NCI-H2196 treated with DMSO at 0.1 percent for 48 hours (cell line): ENCODE measurements at regions not wholly inside any gene's neighbourhood (a gene's known extent, or its start where the extent isn't known, plus 50 kb on each side); places are given as distances from the start of the nearest gene placed in this dataset.

Source experiments
- DNase-seq: peaks from one replicate; lab custom pipeline; 2025; ENCODE audit not compliant: unreplicated experiment; lab: John Stamatoyannopoulos, UW

DNA sequence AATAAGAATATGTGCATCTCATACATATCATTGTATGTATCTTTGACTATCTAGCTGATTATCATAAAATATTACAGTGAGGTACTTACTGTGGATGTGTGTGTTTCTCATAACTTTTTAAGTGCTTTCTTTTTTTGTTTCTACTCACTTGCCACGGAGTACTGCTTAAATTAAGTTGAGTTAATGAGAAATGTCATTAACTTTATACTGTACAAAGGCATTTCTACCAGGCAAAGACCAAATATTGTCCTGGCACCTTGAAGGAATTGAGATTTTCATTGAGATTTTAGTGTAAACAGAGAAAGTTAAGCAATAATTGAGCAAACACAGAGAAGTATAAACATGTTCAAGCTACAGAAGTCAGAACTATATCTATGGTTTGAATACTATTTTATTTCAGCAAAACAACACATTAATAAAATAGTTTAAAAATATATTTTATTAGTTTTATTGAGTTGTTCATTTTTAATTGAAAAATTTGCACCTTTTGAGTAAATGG lies 1750.0 kb downstream of the PCDH7 start:
- no peak for DNase-seq

DNA sequence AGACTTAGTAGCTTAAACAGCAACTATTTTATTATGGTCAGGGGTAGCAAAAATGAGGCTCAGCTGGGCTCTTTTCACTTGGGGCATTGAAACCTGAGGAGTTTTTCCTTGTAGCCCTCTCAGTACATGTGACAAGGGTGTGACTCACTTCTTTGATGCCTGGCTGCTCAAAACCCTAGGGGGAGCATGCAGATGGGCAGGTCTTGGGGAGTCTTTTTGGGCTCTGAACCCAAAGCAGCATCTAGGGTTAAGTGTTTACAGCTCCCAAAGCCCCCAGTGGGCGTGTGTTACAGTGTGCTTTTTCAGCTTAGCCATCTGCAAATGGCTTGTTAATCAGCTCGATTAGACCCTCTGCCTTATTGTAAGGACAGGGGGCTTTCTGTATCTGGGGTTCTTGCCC lies 1752.7 kb downstream of the PCDH7 start:
- no peak for DNase-seq

DNA sequence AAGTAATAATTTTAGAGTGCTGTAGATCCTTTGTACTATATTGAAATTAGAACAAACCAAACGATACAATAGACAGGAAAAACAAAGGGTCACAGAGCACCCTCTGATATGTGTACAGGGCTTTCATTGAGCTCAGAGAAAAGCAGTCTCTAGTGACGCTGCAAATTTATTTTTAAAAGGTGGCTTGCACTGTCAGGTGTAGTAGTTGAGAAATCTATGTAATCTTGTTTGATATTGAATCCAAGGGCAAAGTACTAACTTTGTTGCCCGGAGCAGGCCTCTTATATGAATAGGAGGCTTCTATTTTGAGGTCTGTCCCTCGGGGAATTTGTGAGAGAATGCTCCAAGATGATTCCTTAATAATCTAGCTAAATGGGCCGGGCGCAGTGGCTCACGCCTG lies 1755.5 kb downstream of the PCDH7 start:
- no peak for DNase-seq

DNA sequence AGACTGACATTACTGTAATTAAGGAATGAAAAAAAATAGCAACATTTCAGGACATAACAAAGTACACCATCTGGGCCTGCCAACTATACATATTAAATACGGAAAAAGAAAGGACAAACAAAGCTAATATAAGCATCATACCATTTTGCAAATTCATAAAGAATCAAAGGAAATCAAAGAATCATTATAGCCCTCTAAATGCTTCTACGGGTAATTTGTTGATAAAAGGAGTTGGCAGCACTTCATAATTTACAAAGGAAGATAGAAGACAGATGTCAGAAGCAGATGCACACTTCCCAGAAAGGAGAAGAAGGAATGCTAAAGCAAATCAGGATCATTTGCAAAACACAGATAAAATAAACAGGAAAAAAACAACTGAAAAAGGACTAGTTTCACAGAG lies 1757.3 kb downstream of the PCDH7 start:
- DNase-seq = no peak

DNA sequence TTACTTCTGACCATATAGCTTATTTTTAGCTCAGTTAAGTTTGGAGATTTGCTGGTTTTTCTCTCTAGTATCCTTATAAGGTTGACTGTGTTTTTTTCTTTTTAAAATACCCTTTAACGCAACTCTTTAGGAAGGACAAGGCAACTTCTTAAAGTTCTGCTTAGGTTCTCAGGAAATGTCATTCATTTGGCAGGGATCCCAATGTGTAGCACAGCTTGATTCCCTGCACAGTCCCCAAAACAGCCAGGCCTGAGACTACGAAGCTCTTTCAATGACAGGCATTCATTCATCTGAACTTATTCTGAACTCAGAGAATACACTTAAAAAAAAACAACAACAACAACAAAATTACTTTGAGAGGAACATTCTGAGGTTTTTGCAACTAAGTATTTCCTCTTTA lies 1765.8 kb downstream of the PCDH7 start:
- DNase-seq = no peak

DNA sequence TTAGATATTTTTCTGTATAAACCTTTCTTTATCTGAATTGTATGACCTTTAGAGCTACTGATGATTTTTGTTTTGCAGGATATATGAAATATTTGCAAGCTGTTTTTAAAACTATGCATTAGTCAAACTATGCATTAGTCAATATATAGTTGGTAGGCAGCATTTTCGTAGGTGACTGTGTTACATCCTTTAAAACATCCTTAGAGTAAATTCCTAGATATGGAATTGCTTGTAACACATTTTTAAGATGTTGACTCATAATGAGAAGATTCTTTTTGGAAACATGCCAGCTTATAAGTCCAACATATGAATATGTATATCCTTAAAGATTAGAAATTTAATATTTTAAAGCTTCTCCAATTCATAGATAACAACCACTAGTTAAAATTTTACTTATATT lies 1768.5 kb downstream of the PCDH7 start:
- no peak for DNase-seq

DNA sequence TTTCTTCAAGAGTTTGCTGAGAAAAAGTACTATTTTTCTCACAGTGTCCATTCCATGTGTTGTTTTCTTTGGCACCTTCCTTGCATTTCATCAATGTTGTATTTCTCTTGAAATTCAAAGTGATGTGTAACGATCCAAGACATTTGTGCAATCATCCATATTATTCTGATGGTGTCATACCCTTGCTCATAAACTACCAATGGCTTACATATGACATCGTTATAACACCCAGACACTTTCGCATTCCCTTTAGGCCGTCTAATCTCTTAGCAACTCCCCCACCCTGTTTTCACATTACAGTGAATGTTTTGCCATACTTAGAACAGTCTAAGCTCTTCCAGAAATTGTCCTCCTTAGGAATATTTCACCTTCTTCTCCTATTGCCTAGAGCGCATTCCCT lies 1779.0 kb downstream of the PCDH7 start:
- no peak for DNase-seq

DNA sequence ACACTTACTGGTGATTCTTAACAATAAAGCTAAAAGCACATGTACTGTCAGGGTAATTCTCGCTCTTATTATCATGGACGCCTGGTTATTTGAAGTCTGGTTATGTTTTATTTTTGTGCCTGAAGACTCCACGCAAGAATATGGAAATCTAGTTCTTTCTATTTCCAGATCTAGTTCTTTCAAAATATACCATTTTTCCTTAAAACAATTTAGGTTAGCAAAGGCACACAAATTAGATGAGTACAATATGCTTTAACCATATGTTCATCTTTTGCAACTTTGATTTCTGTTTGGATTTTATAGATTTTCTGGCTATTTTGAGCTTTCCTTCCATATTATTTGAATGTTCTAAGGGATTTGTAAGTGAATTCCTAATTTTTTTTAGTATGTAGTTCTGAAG lies 1783.1 kb downstream of the PCDH7 start:
- DNase-seq = no peak

DNA sequence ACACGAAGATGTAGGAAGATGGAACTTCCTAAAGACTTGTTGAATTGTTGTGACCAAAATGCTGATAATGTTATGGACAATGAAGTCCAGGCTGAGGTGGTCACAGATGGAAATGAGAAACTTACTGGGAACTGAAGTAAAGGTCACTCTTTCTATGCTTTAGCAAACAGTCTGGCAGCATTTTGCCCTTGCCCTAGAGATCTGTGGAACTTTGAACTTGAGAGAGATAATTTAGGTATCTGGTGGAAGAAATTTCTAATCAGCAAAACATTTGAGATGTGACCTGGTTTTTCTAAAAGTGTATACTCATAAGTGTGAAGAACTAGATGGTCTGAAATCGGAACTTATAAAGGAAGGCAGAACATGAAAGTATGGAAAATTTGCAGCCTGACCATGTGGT lies 1785.9 kb downstream of the PCDH7 start:
- DNase-seq = no peak

DNA sequence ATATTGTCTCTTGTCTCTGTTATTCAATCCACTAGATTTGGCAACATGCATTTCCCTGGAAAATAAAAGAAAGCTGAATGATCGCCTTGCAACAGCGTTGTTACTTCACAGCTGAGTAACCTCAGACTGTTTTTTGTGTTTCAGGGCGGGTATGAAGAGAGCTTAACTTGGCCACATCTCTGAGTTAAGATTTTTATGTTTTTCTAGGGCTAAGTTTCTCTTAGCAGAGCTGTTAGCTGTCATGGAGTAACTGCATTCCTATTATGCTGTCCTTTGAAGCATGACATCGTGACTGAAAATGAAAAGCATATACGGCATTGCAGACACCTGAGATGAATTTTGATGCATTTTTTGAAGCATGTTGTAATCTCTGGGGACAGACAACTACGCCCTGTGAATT lies 1798.9 kb downstream of the PCDH7 start:
- no peak for DNase-seq

DNA sequence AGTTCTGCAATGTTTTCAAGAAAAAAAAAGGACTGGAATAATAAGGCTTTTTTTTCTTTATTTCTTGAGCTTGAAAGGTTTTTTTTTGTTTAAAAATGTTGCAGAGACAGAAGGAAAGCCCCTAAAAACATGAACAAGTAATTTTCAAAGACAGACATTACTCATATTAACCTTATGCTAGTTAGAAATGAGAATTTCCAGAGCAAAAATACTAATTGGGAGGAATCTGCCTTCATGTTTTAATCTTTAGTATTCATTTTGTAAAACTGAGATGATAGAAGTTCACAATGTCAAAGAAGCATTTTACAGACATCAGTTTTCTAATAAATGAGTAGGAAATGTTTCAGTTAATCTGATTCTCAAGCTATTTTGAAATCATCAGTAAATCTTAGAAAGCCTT lies 1805.3 kb downstream of the PCDH7 start:
- DNase-seq = no peak

DNA sequence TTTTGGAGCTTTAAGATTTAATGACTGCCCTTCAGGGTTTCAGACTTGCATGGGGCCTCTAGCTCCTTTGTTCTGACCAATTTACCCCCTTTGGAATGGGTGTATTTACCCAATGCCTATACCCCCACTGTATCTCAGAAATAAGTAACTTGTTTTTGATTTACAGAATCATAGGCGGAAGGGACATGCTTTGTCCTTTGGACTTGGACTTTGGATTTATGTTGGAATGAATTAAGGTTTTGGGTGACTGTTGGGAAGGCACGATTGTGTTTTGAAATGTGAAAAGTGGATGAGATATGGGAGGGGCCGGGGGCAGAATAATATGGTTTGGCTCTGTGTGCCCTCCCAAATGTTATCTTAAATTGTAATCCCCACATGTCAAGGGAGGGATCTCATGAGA lies 1824.7 kb downstream of the PCDH7 start:
- DNase-seq = no peak

DNA sequence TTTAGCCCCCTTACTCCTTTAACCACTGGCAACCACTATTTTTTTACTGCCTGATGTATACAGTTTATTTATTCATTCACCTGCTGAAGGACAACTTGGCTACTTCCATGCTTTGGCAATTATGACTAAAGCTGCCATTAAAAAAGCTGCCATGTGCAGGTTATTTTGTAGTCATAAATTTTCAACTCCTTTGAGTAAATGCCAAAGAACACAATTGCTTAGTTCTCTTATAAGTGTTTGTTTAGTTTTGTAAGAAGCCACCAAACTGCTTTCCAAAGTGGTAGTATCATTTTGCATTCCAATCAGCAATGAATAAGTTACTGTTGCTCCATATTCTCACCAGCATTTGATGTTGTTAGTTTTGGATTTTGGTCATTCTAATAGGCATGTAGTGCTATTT lies 1831.8 kb downstream of the PCDH7 start:
- DNase-seq = no peak

DNA sequence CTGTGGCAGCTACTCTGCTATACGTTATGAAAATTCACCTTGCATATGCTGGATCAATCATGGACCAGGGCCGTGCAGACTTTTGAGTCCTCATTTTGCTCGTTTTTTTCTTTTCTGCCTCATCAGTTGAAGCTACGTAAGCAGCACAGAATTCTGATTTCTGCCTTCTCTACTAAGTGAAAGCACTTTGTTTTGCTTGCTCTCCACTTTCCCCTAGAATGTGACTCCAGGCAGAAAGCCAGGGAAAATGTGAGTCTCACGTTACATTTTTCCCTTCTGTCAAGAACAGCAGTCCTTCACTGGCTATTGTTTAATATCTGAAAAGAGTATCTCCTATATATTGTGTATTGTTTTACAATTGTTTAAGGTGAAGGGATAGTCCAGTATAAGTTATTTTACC lies 1840.1 kb downstream of the PCDH7 start:
- DNase-seq = no peak

DNA sequence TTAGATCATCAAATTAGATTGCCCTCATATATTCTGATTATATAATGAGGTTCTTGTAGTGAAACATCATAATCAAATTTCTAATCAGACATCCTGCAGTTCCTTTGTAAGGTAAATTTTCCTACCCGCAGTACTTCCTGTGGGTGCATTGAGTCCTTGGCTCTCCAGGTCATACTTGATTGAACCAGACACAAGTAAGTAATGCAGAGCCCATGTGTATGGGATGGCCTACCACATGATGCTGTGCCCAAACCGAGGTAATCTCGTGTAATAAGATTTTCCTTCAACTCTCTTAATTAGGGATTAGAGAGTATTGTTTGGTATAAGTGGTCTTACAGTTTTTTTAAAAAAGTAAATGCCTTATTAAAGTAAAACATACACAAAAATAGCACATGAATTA lies 1841.8 kb downstream of the PCDH7 start:
- DNase-seq = no peak

DNA sequence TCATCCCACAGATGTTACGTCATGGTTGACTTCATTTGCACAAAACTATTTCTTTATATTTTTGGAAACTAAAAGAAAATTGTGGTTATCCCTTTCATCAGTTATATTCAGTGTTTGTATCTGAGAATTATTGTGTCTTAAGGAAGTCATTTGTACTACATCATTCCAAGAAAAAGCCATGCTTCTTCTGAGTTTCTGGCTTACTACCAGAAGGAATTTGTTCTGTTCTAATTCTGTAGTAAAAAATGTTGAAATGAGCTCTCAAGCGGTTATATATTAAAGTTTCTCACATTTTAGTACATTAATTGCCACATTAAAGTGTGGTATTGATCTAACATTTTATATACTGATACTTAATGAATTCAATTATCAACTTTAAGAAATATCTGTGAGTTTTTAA lies 1844.5 kb downstream of the PCDH7 start:
- DNase-seq = no peak

DNA sequence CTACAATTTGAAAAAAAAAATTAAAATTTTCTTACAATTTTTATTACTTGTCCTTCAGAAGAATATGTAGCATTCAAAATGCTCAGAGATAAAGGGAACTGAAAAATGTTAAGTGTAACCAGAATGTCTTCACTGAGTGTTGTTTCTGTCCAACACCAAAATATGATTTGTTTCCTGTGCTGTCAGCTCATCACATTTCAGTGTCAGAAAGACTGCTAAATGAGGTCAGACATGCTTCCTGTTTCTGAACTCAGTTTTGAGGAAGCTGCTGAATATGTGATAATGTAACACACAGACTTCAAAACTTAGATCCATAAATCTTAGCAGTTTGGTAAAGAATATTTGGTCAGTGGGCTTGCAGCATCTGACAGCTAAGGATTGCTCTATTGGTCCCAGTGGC lies 1849.7 kb downstream of the PCDH7 start:
- no peak for DNase-seq

DNA sequence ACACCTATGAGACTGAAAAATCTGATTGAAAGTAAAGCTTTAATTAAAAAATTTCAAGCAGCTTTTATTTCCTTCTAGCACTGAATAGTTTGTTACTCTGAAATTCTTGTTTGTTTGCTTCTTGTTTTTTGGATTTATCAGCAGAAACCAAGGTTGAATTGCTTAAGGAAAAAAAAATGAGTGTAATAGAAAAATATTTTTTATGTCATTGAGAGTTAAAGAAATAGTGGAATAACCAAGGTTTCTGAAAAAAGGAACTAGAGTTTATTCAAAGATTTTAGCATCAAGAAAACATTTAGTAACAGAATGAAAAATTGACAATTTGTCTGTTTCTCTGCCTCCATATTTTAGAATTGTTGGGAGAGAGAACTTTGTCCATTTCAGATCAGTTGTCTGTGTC lies 1852.2 kb downstream of the PCDH7 start:
- DNase-seq = no peak

DNA sequence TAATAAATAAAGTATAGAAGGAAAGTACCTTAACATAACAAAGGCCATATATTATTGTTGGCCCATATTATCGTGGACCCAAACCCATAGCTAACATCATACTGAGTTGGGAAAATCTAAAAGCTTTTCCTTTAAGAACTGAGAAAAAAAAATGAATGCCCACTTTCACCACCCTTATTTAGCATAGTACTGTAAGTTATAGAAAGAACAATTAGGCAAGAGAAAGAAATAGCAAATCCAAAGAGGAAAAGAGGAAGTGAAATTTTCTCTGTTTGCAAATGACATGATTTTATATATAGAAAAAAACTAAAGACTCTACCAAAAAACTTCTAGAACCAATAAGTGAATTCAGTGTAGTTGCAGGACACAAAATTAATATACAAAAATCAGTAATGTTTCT lies 1854.6 kb downstream of the PCDH7 start:
- no peak for DNase-seq

DNA sequence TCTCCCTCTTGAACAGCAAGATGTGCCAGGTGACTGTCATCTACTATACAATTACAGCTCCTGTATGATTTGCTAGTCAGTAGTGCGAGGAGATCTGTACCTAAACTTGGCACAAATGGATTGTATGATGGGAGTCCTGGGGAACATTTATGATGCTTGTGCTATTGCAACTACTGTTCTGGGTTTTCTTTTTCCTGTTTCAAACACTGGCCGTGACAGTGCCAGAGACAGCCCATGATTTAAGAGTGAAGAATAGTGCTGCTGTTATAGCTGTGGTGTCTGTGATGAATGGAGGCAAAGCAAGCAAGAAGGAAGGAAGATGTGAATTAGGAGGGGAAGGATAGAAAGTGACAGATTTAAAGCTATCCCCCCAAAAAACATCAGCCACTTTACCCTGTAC lies 1868.9 kb downstream of the PCDH7 start:
- DNase-seq = no peak

DNA sequence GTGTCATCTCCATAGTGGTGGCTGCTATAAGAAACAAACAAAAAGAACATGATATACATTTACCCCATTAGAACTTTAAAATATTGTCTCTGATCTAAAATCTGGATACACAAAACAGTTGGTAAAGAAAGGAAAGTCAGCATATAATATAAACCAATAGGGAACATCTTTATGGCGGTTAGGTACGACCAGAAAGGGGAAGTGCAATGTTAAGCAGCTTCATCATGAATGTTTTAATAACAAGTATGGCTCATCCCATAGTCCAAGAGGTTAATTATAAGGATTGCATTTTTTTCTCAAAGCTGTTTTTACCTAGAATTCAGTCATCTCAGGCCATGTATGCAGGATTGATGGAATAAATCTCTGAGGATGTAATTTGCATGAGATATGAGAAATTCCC lies 1869.7 kb downstream of the PCDH7 start:
- no peak for DNase-seq

DNA sequence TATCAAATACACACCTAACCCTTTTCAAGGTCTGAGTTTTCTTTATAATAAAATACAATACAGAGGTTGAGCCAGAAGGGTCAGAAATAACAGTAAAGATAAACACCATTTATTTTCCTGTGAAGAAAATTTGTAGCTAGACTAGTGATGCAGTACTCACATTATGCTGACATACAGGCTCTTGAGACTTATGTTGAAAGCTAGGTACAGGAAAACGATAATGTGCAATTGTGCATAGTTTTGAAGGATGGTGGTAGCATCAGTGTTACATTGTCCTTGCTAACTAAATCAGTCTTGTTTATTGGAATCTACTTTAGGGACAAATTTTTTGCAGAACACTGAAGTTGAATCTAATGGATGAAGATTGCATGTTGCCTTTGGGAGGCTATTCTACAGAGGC lies 1877.2 kb downstream of the PCDH7 start:
- no peak for DNase-seq

DNA sequence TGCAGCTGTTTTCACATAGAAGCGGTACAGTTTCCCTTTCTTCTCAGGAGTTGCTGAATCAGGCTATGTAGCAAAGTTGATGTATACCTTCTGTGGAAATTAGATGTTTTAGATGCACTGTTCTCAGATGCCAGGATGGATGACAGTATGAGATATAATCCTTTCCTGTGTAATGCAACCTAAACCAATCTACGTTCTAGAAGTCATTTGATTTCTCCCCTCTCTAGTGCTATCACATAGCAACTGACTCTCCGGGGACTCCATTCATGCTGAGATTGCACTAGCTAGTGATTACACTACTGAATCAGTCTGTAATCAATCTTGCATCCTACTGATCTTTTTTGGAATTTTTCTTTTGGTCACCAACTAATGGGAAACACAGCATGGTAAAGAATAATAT lies 1881.7 kb downstream of the PCDH7 start:
- DNase-seq = no peak

DNA sequence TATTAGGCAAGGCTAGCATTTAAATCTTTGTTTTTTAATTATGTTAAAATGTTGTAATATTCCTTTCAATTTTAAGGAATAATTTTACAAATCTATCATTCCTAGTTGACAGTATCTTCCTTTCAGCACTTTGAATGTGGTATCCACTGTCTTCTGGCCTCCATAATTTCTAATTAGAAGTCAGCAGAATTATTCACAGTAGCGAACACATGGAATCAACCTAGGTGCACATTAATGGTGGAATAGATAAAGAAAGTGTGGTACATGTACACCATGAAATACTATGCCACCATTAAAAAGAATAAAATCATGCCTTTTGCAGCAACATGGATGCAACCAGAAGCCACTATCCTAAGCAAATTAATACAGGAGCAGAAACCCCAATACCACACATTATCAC lies 1887.8 kb downstream of the PCDH7 start:
- no peak for DNase-seq
